ENCODE measurements at regions not wholly inside any gene's neighbourhood (a gene's known extent, or its start where the extent isn't known, plus 50 kb on each side); places are given as distances from the start of the nearest gene placed in this dataset.

- Histone ChIP-seq H3K27me3 (no peaks in the 10 kb centered on the region), H3K9me3 (no peaks in the 10 kb centered on the region), H3K36me3 (no peaks in the 10 kb centered on the region), H3K4me3 (no peak overlapping the region), H3K27ac (no peak overlapping the region), H3K4me1 (no peaks in the 10 kb centered on the region)
- no peak for DNase-seq
- TF ChIP-seq CTCF (IDR thresholded peaks at IDR 0.05) (no peak), POLR2A (IDR thresholded peaks at IDR 0.05) (no peak)
- intact Hi-C loops (cut with DNase I; ENCODE audit: low total_unique reads) = no loop called here
Measured at GRCh38 chr2:220209751-220210150, 582.3 kb downstream of the SLC4A3 start.

GRCh38 chr2:220212296-220213080 is 585.1 kb downstream of the SLC4A3 start:
- TF ChIP-seq CTCF (IDR thresholded peaks at IDR 0.05) (no peak), POLR2A (IDR thresholded peaks at IDR 0.05) (no peak)
- Histone ChIP-seq H3K27me3 (no peaks in the 10 kb centered on the region), H3K36me3 (no peaks in the 10 kb centered on the region), H3K9me3 (no peaks in the 10 kb centered on the region), H3K4me3 (no peak overlapping the region), H3K4me1 (no peaks in the 10 kb centered on the region), H3K27ac (no peak overlapping the region)
- DNase-seq = no peak
- intact Hi-C loops (cut with DNase I; ENCODE audit: low total_unique reads) = no loop called here

- Histone ChIP-seq H3K4me3 (no peak overlapping the region), H3K27me3 (no peaks in the 10 kb centered on the region), H3K4me1 (no peaks in the 10 kb centered on the region), H3K9me3 (no peaks in the 10 kb centered on the region), H3K27ac (no peak overlapping the region), H3K36me3 (no peaks in the 10 kb centered on the region)
- intact Hi-C loops (cut with DNase I; ENCODE audit: low total_unique reads) = no loop called here
- TF ChIP-seq CTCF (IDR thresholded peaks at IDR 0.05) = no peak
- TF ChIP-seq POLR2A (IDR thresholded peaks at IDR 0.05) = no peak
- no peak for DNase-seq
Measured at GRCh38 chr2:220215785-220216184, 588.4 kb downstream of the SLC4A3 start.

GRCh38 chr2:220219371-220219770 is 591.9 kb downstream of the SLC4A3 start:
- TF ChIP-seq CTCF (IDR thresholded peaks at IDR 0.05) (no peak), POLR2A (IDR thresholded peaks at IDR 0.05) (no peak)
- H3K9me3 ChIP-seq = no peaks in the 10 kb centered on the region
- H3K4me1 ChIP-seq = no peaks in the 10 kb centered on the region
- H3K4me3 ChIP-seq = no peak overlapping the region
- H3K27me3 ChIP-seq = no peaks in the 10 kb centered on the region
- intact Hi-C loops (cut with DNase I; ENCODE audit: low total_unique reads) = no loop called here
- H3K36me3 ChIP-seq = no peaks in the 10 kb centered on the region
- H3K27ac ChIP-seq = no peak overlapping the region
- no peak for DNase-seq

- no peak overlapping the region for H3K4me3 ChIP-seq
- no peak overlapping the region for H3K27ac ChIP-seq
- H3K4me1 ChIP-seq = no peaks in the 10 kb centered on the region
- TF ChIP-seq CTCF (IDR thresholded peaks at IDR 0.05) (no peak), POLR2A (IDR thresholded peaks at IDR 0.05) (no peak)
- intact Hi-C loops (cut with DNase I; ENCODE audit: low total_unique reads) = no loop called here
- no peaks in the 10 kb centered on the region for H3K9me3 ChIP-seq
- no peak for DNase-seq
- no peaks in the 10 kb centered on the region for H3K27me3 ChIP-seq
- H3K36me3 ChIP-seq = no peaks in the 10 kb centered on the region
Measured at GRCh38 chr2:220220009-220220408, 592.6 kb downstream of the SLC4A3 start.
